Head of caudate nucleus (tissue), 42 donors: ENCODE measurements at regions not wholly inside any gene's neighbourhood (a gene's known extent, or its start where the extent isn't known, plus 50 kb on each side); places are given as distances from the start of the nearest gene placed in this dataset.

Experiments used
- DNase-seq, 42 donors: peaks; one replicate each; pipeline versions ENCODE4 v3.0.0 to v3.0.0-alpha.2; 2020 to 2021; ENCODE audit warnings: mixed read lengths in 7 of 42
- intact Hi-C: fragments of 100-400 bp; cut with DNase I; formaldehyde crosslinking; loops from one replicate; pipeline ENCODE4 v1.15.0; 2022

DNA sequence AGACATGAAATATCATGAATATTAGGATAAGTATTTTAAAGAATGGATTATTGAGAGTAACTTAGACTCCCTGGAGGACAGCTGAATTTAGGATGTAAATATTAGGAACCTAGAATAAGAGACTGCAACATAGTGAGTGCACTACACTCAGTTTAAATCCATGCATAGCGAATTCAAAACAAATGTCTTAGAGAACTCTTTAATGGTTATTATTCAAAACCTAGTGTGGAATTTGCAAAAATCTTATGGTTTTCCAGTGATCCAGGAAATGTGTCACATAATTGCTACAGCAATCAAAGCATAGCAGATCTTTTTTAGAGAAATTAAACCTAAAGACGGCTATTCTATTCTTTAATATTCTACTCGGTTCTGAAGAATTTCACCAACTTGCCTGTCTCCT, 239.0 kb downstream of the TMX3 start:
- DNase-seq, result no peak
- intact Hi-C loops, result no loop called here

DNA sequence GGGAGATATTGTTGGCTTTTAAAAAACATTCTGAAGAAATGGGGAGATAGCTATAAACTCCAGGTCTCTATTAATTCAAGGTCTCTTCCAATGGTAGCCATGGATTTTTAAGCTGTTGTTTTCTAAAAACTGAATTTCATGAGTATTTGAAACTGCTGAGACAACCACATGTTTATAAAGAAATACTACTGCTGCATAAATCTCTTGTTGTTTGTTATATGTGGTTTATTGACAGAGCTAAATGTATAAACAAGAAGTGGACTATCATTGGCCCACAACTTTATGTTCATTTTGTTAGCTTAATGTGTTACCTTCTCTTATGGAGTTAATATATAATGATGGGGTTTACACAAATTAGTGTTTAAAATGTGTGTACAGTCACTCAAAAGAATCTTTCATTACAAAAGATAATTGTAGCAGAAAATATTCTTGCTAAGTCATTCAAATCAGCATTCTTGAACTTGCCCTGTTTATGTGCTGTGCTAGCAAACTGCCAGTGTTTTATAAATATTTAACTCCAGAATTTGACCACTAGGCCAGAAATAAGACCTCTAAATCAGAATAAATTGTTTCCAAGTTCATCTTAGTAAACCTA, 242.1 kb downstream of the TMX3 start:
- DNase-seq, result no peak
- intact Hi-C loops, result no loop called here

GRCh38 chr18:68469049-68469625, 245.8 kb downstream of the TMX3 start:
- intact Hi-C loops, result no loop called here
- no peak for DNase-seq

DNA sequence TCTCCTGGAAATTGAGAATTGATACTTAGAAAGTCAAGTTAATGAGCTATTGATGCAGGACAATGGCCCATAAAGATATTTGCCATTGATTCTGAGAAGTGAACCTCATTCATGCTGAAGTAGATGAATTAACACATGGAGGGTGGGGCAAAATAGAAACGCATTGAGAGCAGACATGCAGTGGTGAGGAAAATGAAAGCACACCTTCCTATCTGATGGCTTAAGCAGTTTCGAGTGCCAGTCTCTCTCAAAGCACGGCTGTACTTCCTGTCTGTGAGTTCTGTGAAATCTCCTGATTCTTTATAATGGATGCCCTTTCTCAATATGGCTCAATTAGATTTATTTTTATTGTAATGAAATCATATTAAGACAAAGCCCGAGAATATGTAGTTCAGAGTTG, 247.0 kb downstream of the TMX3 start:
- intact Hi-C loops, result no loop called here
- no peak for DNase-seq

- DNase-seq, result no peak
- intact Hi-C loops, result no loop called here
These were observed 247.6 kb downstream of the TMX3 start for GRCh38 chr18:68467329-68467728.

- no peak for DNase-seq
- intact Hi-C loops, result no loop called here
These were observed 248.2 kb downstream of the TMX3 start for GRCh38 chr18:68466672-68467071.

GRCh38 chr18:68462766-68463165, 252.1 kb downstream of the TMX3 start:
- intact Hi-C loops, result no loop called here

GRCh38 chr18:68462148-68462547, 252.8 kb downstream of the TMX3 start:
- DNase-seq, result no peak
- intact Hi-C loops, result no loop called here

More at GRCh38 chr18:68462766-68463165, 252.1 kb downstream of the TMX3 start:
- no peak for DNase-seq

- no peak for DNase-seq
- intact Hi-C loops, result no loop called here
These were observed 253.4 kb downstream of the TMX3 start for GRCh38 chr18:68461481-68462018.

- no peak for DNase-seq
- intact Hi-C loops, result no loop called here
These were observed 254.9 kb downstream of the TMX3 start for GRCh38 chr18:68459968-68460367.

- intact Hi-C loops, result no loop called here
- DNase-seq, result no peak
These were observed 257.9 kb downstream of the TMX3 start for GRCh38 chr18:68456985-68457384.

DNA sequence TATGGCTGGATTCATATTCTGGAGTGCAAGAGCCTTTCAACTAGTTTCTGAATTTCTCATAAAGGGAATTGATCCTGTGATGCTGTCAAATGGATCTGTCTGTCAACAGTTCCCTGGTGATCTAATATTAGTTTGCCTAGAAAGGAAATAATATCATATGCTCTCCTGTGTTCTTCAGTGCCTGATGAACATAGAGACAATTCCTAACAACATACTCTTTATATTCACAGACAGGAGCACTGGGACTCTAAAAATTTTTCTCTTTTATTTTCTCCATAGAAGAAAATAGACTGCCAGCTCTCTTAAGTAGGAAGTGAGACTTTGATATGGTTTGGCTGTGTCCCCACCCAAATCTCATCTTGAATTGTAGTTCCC, 259.7 kb downstream of the TMX3 start:
- DNase-seq, result no peak

DNA sequence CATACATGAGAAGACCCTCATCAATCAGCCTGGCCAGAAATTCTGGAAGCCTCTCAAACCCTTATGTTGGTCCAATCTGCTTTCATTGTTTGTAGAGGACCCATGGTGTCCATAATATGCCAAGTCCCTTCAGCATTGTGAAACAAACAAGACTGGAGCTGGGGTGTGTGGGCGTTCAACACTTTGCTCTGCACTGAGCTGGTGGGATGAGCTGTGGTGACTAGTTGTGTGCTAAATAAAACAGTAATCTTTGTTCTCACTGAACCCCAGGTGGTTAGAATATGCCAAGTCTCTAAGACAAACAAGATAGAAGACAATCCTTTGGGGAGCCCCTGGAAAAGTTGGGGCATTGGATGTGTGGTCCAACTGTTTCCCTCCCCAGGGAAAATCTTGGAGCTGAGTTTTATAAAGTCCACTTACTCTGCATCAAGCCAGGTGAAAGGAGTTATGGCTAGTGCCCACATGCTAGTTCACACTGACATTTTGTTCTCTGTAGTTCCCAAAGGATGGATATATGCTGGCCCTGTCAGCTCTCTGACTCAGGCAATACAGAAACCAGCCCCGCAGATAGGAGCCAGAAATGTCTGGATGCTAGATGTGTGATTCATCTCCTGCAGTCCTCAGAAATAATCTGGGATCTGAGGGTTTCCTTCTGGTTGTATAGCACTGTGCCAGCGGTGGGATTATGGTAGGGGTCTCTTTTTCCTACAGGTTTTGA, 260.2 kb downstream of the TMX3 start:
- DNase-seq, result no peak
- intact Hi-C loops, result no loop called here

More for the DNA sequence above, 259.7 kb downstream of the TMX3 start:
- intact Hi-C loops, result no loop called here

GRCh38 chr18:68449292-68449691, 265.6 kb downstream of the TMX3 start:
- no peak for DNase-seq
- intact Hi-C loops, result no loop called here

DNA sequence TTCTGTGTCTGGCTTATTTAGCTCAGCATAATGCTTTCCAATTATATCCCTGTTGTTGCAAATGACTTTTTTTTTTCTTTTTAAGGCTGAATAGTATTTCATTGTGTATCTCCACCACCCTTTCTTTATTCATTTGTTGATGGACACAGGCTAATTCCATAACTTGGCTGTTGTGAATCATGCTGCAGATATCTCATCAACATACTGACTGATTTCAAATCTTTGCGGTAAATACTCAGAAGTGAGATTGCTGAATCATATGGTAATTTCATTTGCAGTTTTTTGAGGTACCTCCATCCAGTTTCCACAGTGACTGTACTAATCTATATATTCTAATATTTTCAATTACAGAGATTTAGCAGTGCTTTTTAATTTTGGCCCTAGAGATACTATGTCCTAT, 266.2 kb downstream of the TMX3 start:
- no peak for DNase-seq
- intact Hi-C loops, result no loop called here

DNA sequence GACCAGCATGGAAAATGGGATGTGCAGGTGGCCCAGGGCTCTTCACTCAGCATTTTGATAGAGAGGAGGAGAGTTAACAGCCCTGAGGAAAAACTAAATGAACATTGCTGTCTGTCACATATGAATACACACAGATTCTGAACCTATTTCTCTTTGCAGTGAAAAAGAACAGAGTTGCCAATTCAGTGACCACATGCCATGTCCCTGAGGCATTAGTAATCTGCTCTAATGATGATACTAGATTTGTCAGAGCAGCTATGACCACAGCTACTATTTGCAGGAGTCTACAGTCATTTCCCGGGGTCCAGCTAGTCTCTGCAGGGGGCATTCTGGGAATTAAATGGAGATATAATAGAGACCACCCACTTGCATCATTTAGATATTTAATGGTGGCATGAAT, 267.6 kb downstream of the TMX3 start:
- no peak for DNase-seq
- intact Hi-C loops, result no loop called here

- no peak for DNase-seq
- intact Hi-C loops, result no loop called here
These were observed 269.1 kb downstream of the TMX3 start for GRCh38 chr18:68445668-68446426.

- intact Hi-C loops, result no loop called here
These were observed 269.8 kb downstream of the TMX3 start for GRCh38 chr18:68445136-68445535.

DNA sequence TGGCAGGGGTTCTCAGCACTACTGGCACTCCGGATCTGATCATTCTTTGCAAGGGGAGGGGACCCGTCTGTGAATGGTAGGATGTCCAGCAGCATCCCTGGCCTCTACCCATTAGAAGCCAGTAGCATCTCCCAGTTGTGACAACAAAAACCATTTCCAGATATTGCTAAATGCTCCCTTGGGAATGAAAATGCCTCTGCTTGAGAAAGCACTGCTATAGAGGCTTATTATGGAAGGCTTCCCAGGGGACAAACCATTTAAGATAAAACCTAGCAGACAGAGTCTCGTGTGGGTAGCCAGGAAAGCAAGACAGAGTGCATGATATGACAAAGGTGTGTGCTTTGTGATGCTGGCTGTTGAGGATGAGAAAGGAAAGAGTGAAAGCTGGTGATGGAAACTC, 273.7 kb downstream of the TMX3 start:
- DNase-seq, result no peak
- intact Hi-C loops, result no loop called here

More at GRCh38 chr18:68445136-68445535, 269.8 kb downstream of the TMX3 start:
- no peak for DNase-seq

DNA sequence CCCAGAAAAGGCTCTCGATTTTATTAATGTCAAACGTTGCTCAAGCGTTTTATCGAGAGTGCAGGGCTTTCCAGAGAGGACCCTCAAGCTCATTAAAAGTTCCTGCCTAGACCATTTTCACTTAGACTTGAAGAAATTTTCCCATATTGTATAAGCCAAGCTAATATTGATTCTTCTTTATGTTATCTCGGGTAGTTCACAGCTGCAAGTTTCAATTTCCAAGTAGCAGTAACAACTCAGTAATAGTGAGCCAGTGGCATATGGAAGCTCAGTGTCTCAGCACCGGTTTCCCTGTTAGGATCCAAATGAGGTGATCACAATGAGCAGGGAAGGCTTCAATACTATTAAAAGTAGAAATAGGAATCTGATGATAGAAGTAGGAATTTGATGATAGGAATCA, 274.5 kb downstream of the TMX3 start:
- intact Hi-C loops, result no loop called here
- DNase-seq, result no peak
